CD14-positive monocyte (primary cell): ENCODE measurements at regions not wholly inside any gene's neighbourhood (a gene's known extent, or its start where the extent isn't known, plus 50 kb on each side); places are given as distances from the start of the nearest gene placed in this dataset.

ENCODE experiments used
- DNase-seq, 3 donors: peaks; one replicate each; pipeline ENCODE4 v3.0.0-alpha.2; 2011 to 2022
- H2AFZ ChIP-seq: 2 replicates; pipeline ENCODE4 v1.6.0; 2012; ENCODE audit warnings: mild to moderate bottlenecking, low read depth, low read length, inconsistent platforms; ENCODE audit not compliant: insufficient read depth, poor library complexity, severe bottlenecking
- H3K27ac ChIP-seq, 2 donors: 1 replicate in 1 of 2; 2 replicates in 1 of 2; pipeline ENCODE4 v1.5.1; 2012 to 2013; ENCODE audit warnings: low read length in 2 of 2, control low read depth in 1 of 2, inconsistent platforms in 1 of 2, low read depth in 1 of 2, mild to moderate bottlenecking in 1 of 2
- H3K27me3 ChIP-seq, 2 donors: one replicate each; pipeline versions ENCODE4 v1.6.0 to v1.6.1; 2011 to 2013; ENCODE audit warnings: low read length in 2 of 2; ENCODE audit not compliant: control insufficient read depth in 2 of 2, insufficient read depth in 2 of 2
- H3K36me3 ChIP-seq, 2 donors: replicated peaks in 1 of 2; 1 replicate in 1 of 2; 2 replicates in 1 of 2; pipeline versions ENCODE4 v1.5.1 to v1.6.1; 2012 to 2013; ENCODE audit warnings: low read length in 2 of 2, control low read depth in 1 of 2, inconsistent platforms in 1 of 2, mild to moderate bottlenecking in 1 of 2; ENCODE audit not compliant: insufficient read depth in 2 of 2, control insufficient read depth in 1 of 2
- H3K4me1 ChIP-seq, 2 donors: 1 replicate in 1 of 2; 2 replicates in 1 of 2; pipeline versions ENCODE4 v1.5.1 to v1.6.1; 2012 to 2013; ENCODE audit warnings: low read length in 2 of 2, control low read depth in 1 of 2, inconsistent platforms in 1 of 2, mild to moderate bottlenecking in 1 of 2, moderate library complexity in 1 of 2; ENCODE audit not compliant: insufficient read depth in 2 of 2, control insufficient read depth in 1 of 2
- H3K4me2 ChIP-seq: replicated peaks from 2 replicates; pipeline ENCODE3; 2012; ENCODE audit warnings: low read length, moderate library complexity, mild to moderate bottlenecking; ENCODE audit not compliant: poor library complexity, severe bottlenecking; ENCODE audit errors: extremely low read depth
- H3K4me3 ChIP-seq, 3 experiments: fragments of 200-600 bp in 1 of 3; sonication (generic) in 1 of 3; replicated peaks in 1 of 3; 1 replicate in 2 of 3; 2 replicates in 1 of 3; pipeline ENCODE4 v1.5.1; 2011 to 2013; ENCODE audit warnings: low read length in 3 of 3, mild to moderate bottlenecking in 3 of 3, control low read depth in 2 of 3, low read depth in 2 of 3, inconsistent platforms in 1 of 3, moderate library complexity in 1 of 3
- H3K79me2 ChIP-seq: 2 replicates; pipeline ENCODE4 v1.6.0; 2012; ENCODE audit warnings: mild to moderate bottlenecking, control low read depth, inconsistent platforms, low read length, moderate library complexity; ENCODE audit not compliant: insufficient read depth
- H3K9ac ChIP-seq: 2 replicates; pipeline ENCODE4 v1.6.0; 2017; ENCODE audit warnings: low read length, mild to moderate bottlenecking; ENCODE audit not compliant: insufficient read depth, poor library complexity, severe bottlenecking
- H3K9me3 ChIP-seq, 2 donors: replicated peaks in 1 of 2; 1 replicate in 1 of 2; 2 replicates in 1 of 2; pipeline versions ENCODE4 v1.5.1 to v1.6.1; 2012 to 2013; ENCODE audit warnings: low read length in 2 of 2, control low read depth in 1 of 2; ENCODE audit not compliant: control insufficient read depth in 1 of 2, insufficient read depth in 1 of 2
- H4K20me1 ChIP-seq: 2 replicates; pipeline ENCODE4 v1.6.0; 2012; ENCODE audit warnings: mild to moderate bottlenecking, low read length, control low read depth, moderate library complexity; ENCODE audit not compliant: insufficient read depth
- H3K27ac Mint-ChIP-seq, 7 donors: one replicate each; pipeline ENCODE4 v1.8.0; 2020; ENCODE audit warnings: mild to moderate bottlenecking in 7 of 7, mixed read lengths in 7 of 7, moderate library complexity in 6 of 7, inconsistent platforms in 2 of 7
- H3K27me3 Mint-ChIP-seq, 3 donors: one replicate each; pipeline ENCODE4 v1.8.0; 2021 to 2022; ENCODE audit warnings: low read depth in 3 of 3, mild to moderate bottlenecking in 3 of 3, mixed read lengths in 3 of 3, moderate library complexity in 3 of 3, inconsistent platforms in 1 of 3
- H3K36me3 Mint-ChIP-seq, 2 donors: one replicate each; pipeline ENCODE4 v1.8.0; 2020; ENCODE audit warnings: mixed read lengths in 2 of 2, inconsistent platforms in 1 of 2, mild to moderate bottlenecking in 1 of 2
- H3K4me1 Mint-ChIP-seq: one replicate; pipeline ENCODE4 v1.8.0; 2020; ENCODE audit warnings: mild to moderate bottlenecking, mixed read lengths
- H3K4me3 Mint-ChIP-seq, 2 donors: one replicate each; pipeline ENCODE4 v1.8.0; 2020; ENCODE audit warnings: mild to moderate bottlenecking in 2 of 2, mixed read lengths in 2 of 2, moderate library complexity in 1 of 2
- H3K9me3 Mint-ChIP-seq, 7 donors: one replicate each; pipeline ENCODE4 v1.8.0; 2020 to 2022; ENCODE audit warnings: mixed read lengths in 7 of 7, mild to moderate bottlenecking in 6 of 7, moderate library complexity in 6 of 7, inconsistent platforms in 2 of 7
- WGBS: methylation state at CpG from one replicate; pipeline ENCODE4 v1.1.5; 2013; ENCODE audit warnings: missing lambda C conversion rate; ENCODE audit not compliant: insufficient coverage; 5-methylcytosine and 5-hydroxymethylcytosine counted together
- intact Hi-C, 2 donors: fragments of 100-400 bp; cut with micrococcal nuclease; formaldehyde crosslinking; loops; one replicate each; pipeline versions ENCODE4 v1.15.0 to v1.15.1; 2023
- TF ChIP-seq, protein P1 (sequence below): fragments of 200-600 bp; IDR thresholded peaks from one replicate; pipeline ENCODE4 v1.8.0; 2022; ENCODE audit warnings: antibody characterized with exemption, mild to moderate bottlenecking

DNA sequence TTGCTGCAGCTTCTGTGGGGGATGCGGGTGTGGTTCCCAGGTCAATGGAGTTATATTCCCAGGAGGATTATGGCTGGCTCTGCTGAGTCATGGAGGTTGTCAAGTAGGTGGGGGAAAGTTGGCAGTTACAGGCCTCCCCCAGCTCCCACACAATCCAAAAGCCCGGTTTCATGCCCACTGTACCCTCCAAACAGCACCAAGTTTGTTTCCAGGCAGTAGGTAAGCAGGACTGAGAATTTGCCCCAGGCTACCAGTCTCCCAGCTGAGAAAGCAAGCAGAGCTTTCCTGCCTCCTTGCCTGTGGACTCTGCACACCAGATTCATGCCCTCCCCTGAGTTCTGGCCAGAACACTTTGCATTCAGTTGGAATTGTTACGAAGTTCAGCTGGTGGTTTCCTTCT, 578.2 kb downstream of the MEI4 start:
- TF ChIP-seq, protein P1, sequence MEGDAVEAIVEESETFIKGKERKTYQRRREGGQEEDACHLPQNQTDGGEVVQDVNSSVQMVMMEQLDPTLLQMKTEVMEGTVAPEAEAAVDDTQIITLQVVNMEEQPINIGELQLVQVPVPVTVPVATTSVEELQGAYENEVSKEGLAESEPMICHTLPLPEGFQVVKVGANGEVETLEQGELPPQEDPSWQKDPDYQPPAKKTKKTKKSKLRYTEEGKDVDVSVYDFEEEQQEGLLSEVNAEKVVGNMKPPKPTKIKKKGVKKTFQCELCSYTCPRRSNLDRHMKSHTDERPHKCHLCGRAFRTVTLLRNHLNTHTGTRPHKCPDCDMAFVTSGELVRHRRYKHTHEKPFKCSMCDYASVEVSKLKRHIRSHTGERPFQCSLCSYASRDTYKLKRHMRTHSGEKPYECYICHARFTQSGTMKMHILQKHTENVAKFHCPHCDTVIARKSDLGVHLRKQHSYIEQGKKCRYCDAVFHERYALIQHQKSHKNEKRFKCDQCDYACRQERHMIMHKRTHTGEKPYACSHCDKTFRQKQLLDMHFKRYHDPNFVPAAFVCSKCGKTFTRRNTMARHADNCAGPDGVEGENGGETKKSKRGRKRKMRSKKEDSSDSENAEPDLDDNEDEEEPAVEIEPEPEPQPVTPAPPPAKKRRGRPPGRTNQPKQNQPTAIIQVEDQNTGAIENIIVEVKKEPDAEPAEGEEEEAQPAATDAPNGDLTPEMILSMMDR = no peak
- Histone ChIP-seq H3K4me3 (no peak overlapping the region), H3K4me2 (no peak overlapping the region), H3K36me3 (no peaks in the 10 kb centered on the region), H3K9me3 (peaks cover 15 to 18% of the 10 kb centered on the region in 2 donors), H3K9ac (no peak overlapping the region), H3K27ac (no peak overlapping the region), H3K4me1 (no peaks in the 10 kb centered on the region), H2AFZ (no peak overlapping the region), H3K27me3 (no peaks in the 10 kb centered on the region), H3K79me2 (no peaks in the 10 kb centered on the region), H4K20me1 (no peaks in the 10 kb centered on the region)
- intact Hi-C loops = no loop called here
- Mint-ChIP-seq H3K9me3 (peaks cover 0 to 20% (median 13%) of the 10 kb centered on the region in 7 donors), H3K4me3 (no peak overlapping the region), H3K36me3 (no peaks in the 10 kb centered on the region), H3K27me3 (peaks cover 0 to 2% (median 0%) of the 10 kb centered on the region in 3 donors), H3K27ac (no peak overlapping the region), H3K4me1 (no peaks in the 10 kb centered on the region)
- no peak for DNase-seq
- 100% methylated on average over 1 of the region's 3 CpGs for WGBS

DNA sequence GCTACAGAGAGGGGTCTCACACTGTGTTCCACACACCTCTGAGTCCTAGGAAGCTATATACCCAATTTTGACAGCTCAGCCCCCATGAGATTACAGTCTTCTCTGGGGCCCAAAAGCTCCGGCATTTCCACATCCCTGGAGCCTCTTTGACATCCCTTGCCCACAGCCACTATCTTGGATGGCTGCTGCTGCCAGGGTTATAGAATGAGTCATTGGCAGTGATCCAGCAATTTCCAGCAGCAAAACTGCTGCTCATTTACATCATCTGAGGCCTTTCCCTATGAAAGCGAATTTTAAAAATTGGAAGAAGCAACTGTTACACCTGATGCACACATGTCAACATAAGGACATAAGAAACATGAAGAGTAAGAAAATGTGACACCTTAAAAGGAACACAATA, 590.7 kb downstream of the MEI4 start:
- Mint-ChIP-seq H3K9me3 (peaks cover 1 to 11% (median 6%) of the 10 kb centered on the region in 7 donors), H3K4me1 (no peaks in the 10 kb centered on the region)
- no peaks in the 10 kb centered on the region for H3K27me3 ChIP-seq

More for the DNA sequence above, 590.7 kb downstream of the MEI4 start:
- Histone ChIP-seq H3K27ac (no peak overlapping the region), H3K4me3 (no peak overlapping the region), H2AFZ (no peak overlapping the region), H4K20me1 (no peaks in the 10 kb centered on the region), H3K4me1 (no peaks in the 10 kb centered on the region), H3K79me2 (no peaks in the 10 kb centered on the region), H3K9me3 (peaks cover 8 to 9% of the 10 kb centered on the region in 2 donors), H3K9ac (no peak overlapping the region), H3K4me2 (no peak overlapping the region), H3K36me3 (no peaks in the 10 kb centered on the region)
- Mint-ChIP-seq H3K27me3 (peaks cover 0 to 1% (median 0%) of the 10 kb centered on the region in 3 donors), H3K36me3 (no peaks in the 10 kb centered on the region), H3K27ac (no peak overlapping the region), H3K4me3 (no peak overlapping the region)
- DNase-seq = no peak
- no CpG with 5 or more reads among the region's 2 CpGs for WGBS
- intact Hi-C loops = no loop called here
- TF ChIP-seq, protein P1 = no peak
